Type B pancreatic cell (in vitro differentiated cells): ENCODE measurements at regions not wholly inside any gene's neighbourhood (a gene's known extent, or its start where the extent isn't known, plus 50 kb on each side); places are given as distances from the start of the nearest gene placed in this dataset.

Source experiments
- DNase-seq: peaks from one replicate; pipeline ENCODE4 v3.0.0; 2021; ENCODE audit warnings: mixed read lengths; ENCODE audit not compliant: unreplicated experiment; ENCODE audit errors: extremely low spot score
- H3K27ac Mint-ChIP-seq: 2 replicates; pipeline ENCODE4 v1.8.0; 2021; ENCODE audit warnings: mild to moderate bottlenecking, mixed read lengths
- H3K27me3 Mint-ChIP-seq: 2 replicates; pipeline ENCODE4 v1.8.0; 2021; ENCODE audit warnings: mixed read lengths
- H3K36me3 Mint-ChIP-seq: 2 replicates; pipeline ENCODE4 v1.8.0; 2021; ENCODE audit warnings: mixed read lengths
- H3K4me1 Mint-ChIP-seq: one replicate; pipeline ENCODE4 v1.8.0; 2021; ENCODE audit warnings: mixed read lengths; ENCODE audit not compliant: unreplicated experiment
- H3K4me3 Mint-ChIP-seq: 2 replicates; pipeline ENCODE4 v1.8.0; 2021; ENCODE audit warnings: mild to moderate bottlenecking, mixed read lengths
- H3K9me3 Mint-ChIP-seq: 2 replicates; pipeline ENCODE4 v1.8.0; 2021; ENCODE audit warnings: mixed read lengths
- CTCF ChIP-seq: fragments of 200-600 bp; sonication (generic); conservative IDR thresholded peaks from 2 replicates; pipeline ENCODE4 v1.5.0; 2021; ENCODE audit warnings: antibody characterized with exemption, mild to moderate bottlenecking

- H3K9me3 Mint-ChIP-seq = peaks cover 17% of the 10 kb centered on the region
- H3K27me3 Mint-ChIP-seq = no peaks in the 10 kb centered on the region
- H3K27ac Mint-ChIP-seq = peak overlapping the region; percentile 77
- DNase-seq = no peak
- peak overlapping the region; percentile 48 for H3K4me3 Mint-ChIP-seq
- no peak for TF ChIP-seq CTCF
- H3K4me1 Mint-ChIP-seq = peaks cover 33% of the 10 kb centered on the region
- H3K36me3 Mint-ChIP-seq = no peaks in the 10 kb centered on the region
Observed at GRCh38 chr2:150404147-150404546, 83.3 kb downstream of the RND3 start.

- DNase-seq = no peak
- TF ChIP-seq CTCF = no peak
- H3K36me3 Mint-ChIP-seq = no peaks in the 10 kb centered on the region
Observed at GRCh38 chr2:150403457-150403856, 84.0 kb downstream of the RND3 start.

DNA sequence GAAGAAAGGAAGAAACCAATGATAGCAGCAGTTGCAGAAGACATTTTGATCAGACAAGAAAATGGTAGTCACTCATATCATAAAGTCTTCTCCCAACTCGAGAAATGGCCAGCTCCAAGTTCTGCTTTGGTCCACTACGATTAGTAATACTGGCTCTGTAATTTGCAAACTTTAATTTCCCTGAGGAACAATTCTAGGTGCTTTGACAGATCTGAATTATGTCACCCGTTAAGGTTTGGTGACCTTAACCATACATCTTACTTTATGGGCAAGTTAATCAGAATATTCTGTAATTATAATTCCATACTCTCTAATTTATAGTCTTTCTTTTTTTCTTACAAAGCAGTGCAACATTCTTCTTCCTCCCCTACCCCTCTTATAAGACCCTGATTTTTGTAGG lies 84.5 kb downstream of the RND3 start:
- Mint-ChIP-seq H3K4me3 (peak overlapping the region; percentile 6), H3K4me1 (peaks cover 31% of the 10 kb centered on the region), H3K27ac (peak overlapping the region; percentile 77), H3K9me3 (peaks cover 17% of the 10 kb centered on the region), H3K27me3 (no peaks in the 10 kb centered on the region), H3K36me3 (no peaks in the 10 kb centered on the region)
- no peak for DNase-seq
- no peak for TF ChIP-seq CTCF

More at GRCh38 chr2:150403457-150403856, 84.0 kb downstream of the RND3 start:
- peak overlapping the region; percentile 77 for H3K27ac Mint-ChIP-seq
- peaks cover 17% of the 10 kb centered on the region for H3K9me3 Mint-ChIP-seq
- peaks cover 31% of the 10 kb centered on the region for H3K4me1 Mint-ChIP-seq
- peak overlapping the region; percentile 6 for H3K4me3 Mint-ChIP-seq
- no peaks in the 10 kb centered on the region for H3K27me3 Mint-ChIP-seq

- DNase-seq = no peak
- Mint-ChIP-seq H3K27me3 (no peaks in the 10 kb centered on the region), H3K4me1 (peaks cover 20% of the 10 kb centered on the region), H3K27ac (peak overlapping the region; percentile 23), H3K9me3 (peaks cover 13% of the 10 kb centered on the region), H3K4me3 (no peak overlapping the region), H3K36me3 (no peaks in the 10 kb centered on the region)
- no peak for TF ChIP-seq CTCF
Observed at GRCh38 chr2:150400849-150401248, 86.6 kb downstream of the RND3 start.

DNA sequence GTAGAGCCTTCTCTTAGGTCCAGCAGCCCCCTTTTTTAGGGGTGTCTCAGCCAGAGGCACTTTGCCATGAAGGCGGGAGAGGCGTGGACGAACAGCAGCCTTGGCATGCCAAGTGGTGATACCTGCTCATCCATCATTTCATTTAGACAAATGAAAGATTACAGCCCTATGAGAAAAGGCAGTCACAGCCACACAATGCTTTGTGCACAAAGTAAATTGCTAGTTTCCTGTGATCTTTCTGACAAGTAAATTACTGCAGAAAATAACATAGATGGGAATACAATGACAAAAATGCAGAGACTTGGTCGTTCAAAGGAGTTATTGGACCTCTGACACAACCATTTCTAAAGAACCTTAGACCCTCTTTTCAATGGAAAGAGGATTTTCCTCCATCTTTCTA lies 94.9 kb downstream of the RND3 start:
- no peak for TF ChIP-seq CTCF
- Mint-ChIP-seq H3K4me3 (peak overlapping the region; percentile 37), H3K27ac (peak overlapping the region; percentile 82), H3K9me3 (peaks cover 3% of the 10 kb centered on the region), H3K27me3 (no peaks in the 10 kb centered on the region), H3K36me3 (no peaks in the 10 kb centered on the region), H3K4me1 (peaks cover 19% of the 10 kb centered on the region)
- DNase-seq = no peak

DNA sequence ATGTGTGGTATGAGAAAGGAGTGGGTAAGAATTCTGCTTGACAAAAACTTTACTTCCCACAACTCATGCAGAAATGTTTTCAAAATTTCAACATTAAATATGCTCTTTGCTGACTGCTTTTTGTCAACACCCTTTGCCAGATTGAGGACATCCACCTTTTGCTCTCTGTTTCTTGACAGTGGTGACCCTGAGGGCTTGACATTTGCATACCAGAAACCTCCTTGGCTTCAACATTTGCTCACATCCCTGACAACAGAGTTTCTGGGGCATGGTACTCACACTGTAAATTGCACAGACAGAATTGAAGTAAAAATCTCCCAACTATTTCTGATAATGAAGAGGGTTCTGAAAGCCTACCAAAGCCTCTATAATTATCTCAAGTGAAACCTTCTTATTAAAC lies 95.7 kb downstream of the RND3 start:
- Mint-ChIP-seq H3K9me3 (no peaks in the 10 kb centered on the region), H3K27ac (peak overlapping the region; percentile 82), H3K4me1 (peaks cover 19% of the 10 kb centered on the region), H3K36me3 (no peaks in the 10 kb centered on the region), H3K27me3 (no peaks in the 10 kb centered on the region), H3K4me3 (peak overlapping the region; percentile 23)
- no peak for TF ChIP-seq CTCF
- DNase-seq = no peak
